Naive thymus-derived CD4-positive, alpha-beta T cell (primary cell): ENCODE measurements at regions not wholly inside any gene's neighbourhood (a gene's known extent, or its start where the extent isn't known, plus 50 kb on each side); places are given as distances from the start of the nearest gene placed in this dataset.

Experiments used
- ATAC-seq: fragments of 150-1000 bp; cut with Tn5 transposase; 2 replicates; pipeline ENCODE4 v1.10.0; 2021; ENCODE audit warnings: mild to moderate bottlenecking, moderate library complexity
- CTCF ChIA-PET: fragments of 350-600 bp; sonication (Branson Sonifier 250); formaldehyde crosslinking; loops from one replicate; lab custom pipeline; 2021; ENCODE audit warnings: antibody characterized with exemption; lab: Charles Lee
- POLR2A ChIA-PET: fragments of 350-600 bp; sonication (Branson Sonifier 250); formaldehyde crosslinking; loops from one replicate; lab custom pipeline; 2021; ENCODE audit warnings: antibody characterized with exemption, inconsistent platforms; lab: Charles Lee
- DNase-seq, 9 donors: peaks; one replicate each; pipeline versions ENCODE4 v3.0.0 to v3.0.0-alpha.2; 2020 to 2022; ENCODE audit warnings: mixed read lengths in 1 of 9
- H3K27ac ChIP-seq: one replicate; pipeline ENCODE4 v1.7.0; 2013; ENCODE audit warnings: mild to moderate bottlenecking, low read depth, low read length, moderate library complexity
- H3K27me3 ChIP-seq, 2 donors: one replicate each; pipeline ENCODE4 v1.7.0; 2013; ENCODE audit warnings: low read length in 2 of 2, mild to moderate bottlenecking in 2 of 2, moderate library complexity in 2 of 2; ENCODE audit not compliant: control insufficient read depth in 2 of 2, insufficient read depth in 2 of 2
- H3K36me3 ChIP-seq, 3 experiments: 1 replicate in 2 of 3; 2 replicates in 1 of 3; pipeline ENCODE4 v1.7.0; 2013; ENCODE audit warnings: low read length in 3 of 3, mild to moderate bottlenecking in 3 of 3, moderate library complexity in 1 of 3; ENCODE audit not compliant: insufficient read depth in 3 of 3, control insufficient read depth in 2 of 3
- H3K4me1 ChIP-seq, 2 donors: one replicate each; pipeline ENCODE4 v1.7.0; 2013; ENCODE audit warnings: low read length in 2 of 2, mild to moderate bottlenecking in 2 of 2, moderate library complexity in 1 of 2; ENCODE audit not compliant: control insufficient read depth in 2 of 2, insufficient read depth in 2 of 2
- H3K4me3 ChIP-seq: 2 replicates; pipeline ENCODE4 v1.7.0; 2013; ENCODE audit warnings: mild to moderate bottlenecking, low read length
- H3K9me3 ChIP-seq, 3 experiments: 1 replicate in 2 of 3; 2 replicates in 1 of 3; pipeline ENCODE4 v1.7.0; 2013; ENCODE audit warnings: low read length in 3 of 3; ENCODE audit not compliant: control insufficient read depth in 2 of 3
- H3K27ac Mint-ChIP-seq, 9 donors: one replicate each; pipeline ENCODE4 v1.8.0; 2020 to 2022; ENCODE audit warnings: mixed read lengths in 9 of 9, mild to moderate bottlenecking in 8 of 9, moderate library complexity in 5 of 9, inconsistent platforms in 2 of 9
- H3K27me3 Mint-ChIP-seq, 5 donors: one replicate each; pipeline ENCODE4 v1.8.0; 2021 to 2022; ENCODE audit warnings: mixed read lengths in 5 of 5, mild to moderate bottlenecking in 1 of 5
- H3K36me3 Mint-ChIP-seq, 5 donors: one replicate each; pipeline ENCODE4 v1.8.0; 2020 to 2022; ENCODE audit warnings: mixed read lengths in 5 of 5, mild to moderate bottlenecking in 3 of 5, inconsistent platforms in 1 of 5
- H3K4me1 Mint-ChIP-seq, 7 donors: one replicate each; pipeline ENCODE4 v1.8.0; 2020 to 2022; ENCODE audit warnings: mixed read lengths in 7 of 7, mild to moderate bottlenecking in 3 of 7, inconsistent platforms in 1 of 7
- H3K4me3 Mint-ChIP-seq, 10 donors: one replicate each; pipeline ENCODE4 v1.8.0; 2020 to 2022; ENCODE audit warnings: mild to moderate bottlenecking in 10 of 10, mixed read lengths in 10 of 10, moderate library complexity in 6 of 10, inconsistent platforms in 2 of 10
- H3K9me3 Mint-ChIP-seq, 11 donors: one replicate each; pipeline ENCODE4 v1.8.0; 2020 to 2022; ENCODE audit warnings: mixed read lengths in 11 of 11, mild to moderate bottlenecking in 4 of 11, inconsistent platforms in 1 of 11, moderate library complexity in 1 of 11
- intact Hi-C, 2 donors: fragments of 100-400 bp; cut with micrococcal nuclease; formaldehyde crosslinking; loops; one replicate each; pipeline ENCODE4 v1.15.1; 2023

DNA sequence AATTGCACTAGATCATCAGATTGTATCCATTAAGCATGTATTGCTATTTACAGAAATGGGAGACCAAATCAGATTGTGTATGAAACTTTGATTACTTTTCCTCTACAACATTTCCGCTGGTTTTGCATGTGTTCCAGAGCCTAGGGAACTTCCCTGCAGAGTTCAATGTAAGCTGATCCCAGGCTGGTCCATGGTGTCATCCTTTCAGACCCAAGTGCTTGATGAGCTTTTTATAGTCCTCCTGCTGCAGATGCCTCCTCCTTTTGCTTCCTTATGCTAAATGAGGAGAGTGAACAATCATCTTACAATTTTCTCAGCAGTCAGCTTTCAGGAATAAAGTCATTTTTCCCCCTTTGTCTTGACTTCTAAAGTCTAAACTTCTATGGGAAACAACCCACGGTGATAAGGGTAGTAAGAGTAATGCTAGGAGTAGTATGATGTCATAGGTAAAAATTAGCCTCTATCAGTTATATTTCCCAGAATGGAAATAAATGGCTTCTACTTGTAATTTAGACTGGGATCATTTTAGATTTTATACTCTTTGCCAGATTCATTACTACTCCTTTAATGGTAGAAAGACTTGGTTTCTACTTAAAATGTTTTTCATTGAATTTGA lies 55.1 kb upstream of the SLC4A4 start:
- no peaks in the 10 kb centered on the region for H3K4me1 ChIP-seq
- intact Hi-C loops, result no loop called here

DNA sequence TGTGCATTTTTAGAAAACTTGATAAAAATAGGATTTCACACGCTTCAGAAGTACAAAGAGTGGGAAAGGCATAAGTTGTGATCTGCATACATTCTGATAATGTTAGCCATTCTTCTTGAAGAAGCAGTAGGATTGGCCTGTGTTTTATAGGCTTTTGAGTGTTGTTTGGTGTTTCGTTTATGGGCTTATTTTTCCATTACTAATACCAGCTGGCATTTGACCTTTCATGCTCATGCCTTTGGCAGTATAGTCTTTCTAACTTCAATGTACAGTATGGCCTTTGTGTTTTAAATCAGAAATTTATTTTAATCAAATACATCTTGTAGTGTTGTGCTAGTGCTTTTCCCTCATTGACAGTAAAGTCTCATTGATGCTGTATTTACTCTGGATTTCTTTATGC lies 51.5 kb upstream of the SLC4A4 start:
- H3K27me3 ChIP-seq, result no peaks in the 10 kb centered on the region
- POLR2A ChIA-PET, result no interaction called here
- H3K9me3 ChIP-seq, result no peaks in the 10 kb centered on the region
- DNase-seq, result no peak
- no peaks in the 10 kb centered on the region for H3K4me1 Mint-ChIP-seq
- no peak for ATAC-seq
- intact Hi-C loops, result no loop called here
- CTCF ChIA-PET, result no interaction called here
- no peak overlapping the region for H3K27ac Mint-ChIP-seq
- H3K27ac ChIP-seq, result no peak overlapping the region
- no peaks in the 10 kb centered on the region for H3K9me3 Mint-ChIP-seq
- H3K4me3 ChIP-seq, result no peak overlapping the region
- no peaks in the 10 kb centered on the region for H3K4me1 ChIP-seq
- peaks cover 0 to 5% (median 0%) of the 10 kb centered on the region in 5 donors for H3K27me3 Mint-ChIP-seq
- no peak overlapping the region for H3K4me3 Mint-ChIP-seq
- no peaks in the 10 kb centered on the region for H3K36me3 ChIP-seq
- H3K36me3 Mint-ChIP-seq, result no peaks in the 10 kb centered on the region

More for the DNA sequence above, 55.1 kb upstream of the SLC4A4 start:
- POLR2A ChIA-PET, result no interaction called here
- H3K27ac Mint-ChIP-seq, result no peak overlapping the region
- H3K4me3 ChIP-seq, result no peak overlapping the region
- ATAC-seq (no peak), DNase-seq (no peak)
- H3K4me1 Mint-ChIP-seq, result no peaks in the 10 kb centered on the region
- H3K27ac ChIP-seq, result no peak overlapping the region
- no peaks in the 10 kb centered on the region for H3K27me3 ChIP-seq
- H3K9me3 ChIP-seq, result no peaks in the 10 kb centered on the region
- no peaks in the 10 kb centered on the region for H3K36me3 Mint-ChIP-seq
- CTCF ChIA-PET, result no interaction called here
- no peak overlapping the region for H3K4me3 Mint-ChIP-seq
- no peaks in the 10 kb centered on the region for H3K9me3 Mint-ChIP-seq
- peaks cover 0 to 2% (median 0%) of the 10 kb centered on the region in 5 donors for H3K27me3 Mint-ChIP-seq
- no peaks in the 10 kb centered on the region for H3K36me3 ChIP-seq

DNA sequence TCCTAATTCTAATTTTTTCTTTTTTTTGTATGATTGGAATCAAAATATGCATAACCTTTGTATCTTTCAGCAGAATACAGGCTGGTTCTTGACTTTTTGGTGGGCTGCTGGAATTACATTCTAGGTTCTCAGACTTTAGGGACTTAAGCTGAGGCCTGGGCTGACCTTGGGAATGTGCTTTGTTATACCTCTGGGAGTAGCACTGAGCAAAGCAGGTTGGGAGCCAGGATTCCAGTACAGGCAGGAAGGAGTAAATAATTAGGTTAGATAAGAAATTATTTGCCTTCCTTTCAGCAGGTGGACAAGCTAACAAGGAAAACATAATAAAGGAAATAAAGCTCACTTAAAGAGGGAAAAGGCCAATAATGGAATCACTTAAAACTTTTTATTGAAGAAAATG lies 49.9 kb upstream of the SLC4A4 start:
- intact Hi-C loops, result no loop called here
- Histone ChIP-seq H3K27me3 (no peaks in the 10 kb centered on the region), H3K4me3 (no peak overlapping the region), H3K9me3 (no peaks in the 10 kb centered on the region), H3K27ac (no peak overlapping the region), H3K4me1 (no peaks in the 10 kb centered on the region), H3K36me3 (no peaks in the 10 kb centered on the region)
- peaks cover 0 to 3% (median 0%) of the 10 kb centered on the region in 5 donors for H3K27me3 Mint-ChIP-seq
- ChIA-PET CTCF (no interaction called here), POLR2A (no interaction called here)
- ATAC-seq (no peak), DNase-seq (no peak)
- H3K27ac Mint-ChIP-seq, result no peak overlapping the region
- H3K36me3 Mint-ChIP-seq, result no peaks in the 10 kb centered on the region
- H3K4me1 Mint-ChIP-seq, result no peaks in the 10 kb centered on the region
- no peaks in the 10 kb centered on the region for H3K9me3 Mint-ChIP-seq
- no peak overlapping the region for H3K4me3 Mint-ChIP-seq
